ENCODE measurements at regions not wholly inside any gene's neighbourhood (a gene's known extent, or its start where the extent isn't known, plus 50 kb on each side); places are given as distances from the start of the nearest gene placed in this dataset.
A peak's percentile ranks its signal among the peaks of the same experiment; 100 is the strongest.

- DNase-seq (ENCODE audit: low spot score) = no peak
These were observed 57.3 kb downstream of the EVX1 start for GRCh38 chr7:27299861-27300260.

- DNase-seq (ENCODE audit: low spot score) = peak; percentile 16
These were observed 57.8 kb downstream of the EVX1 start for GRCh38 chr7:27300421-27300820.

- no peak for DNase-seq (ENCODE audit: low spot score)
These were observed 60.0 kb downstream of the EVX1 start for GRCh38 chr7:27302590-27302989.

GRCh38 chr7:27303026-27303425 is 60.4 kb downstream of the EVX1 start:
- peak; percentile 13 for DNase-seq (ENCODE audit: low spot score)

GRCh38 chr7:27305854-27306253 is 63.3 kb downstream of the EVX1 start:
- no peak for DNase-seq (ENCODE audit: low spot score)

- no peak for DNase-seq (ENCODE audit: low spot score)
These were observed 70.2 kb downstream of the EVX1 start for GRCh38 chr7:27312820-27313219.

GRCh38 chr7:27314111-27314510 is 71.5 kb downstream of the EVX1 start:
- DNase-seq (ENCODE audit: low spot score) = no peak

GRCh38 chr7:27315066-27315465 is 72.5 kb downstream of the EVX1 start:
- no peak for DNase-seq (ENCODE audit: low spot score)

- DNase-seq (ENCODE audit: low spot score) = peak; percentile 22
These were observed 73.7 kb downstream of the EVX1 start for GRCh38 chr7:27316311-27316710.

GRCh38 chr7:27324246-27324645 is 81.6 kb downstream of the EVX1 start:
- DNase-seq (ENCODE audit: low spot score) = no peak

- peak; percentile 18 for DNase-seq (ENCODE audit: low spot score)
These were observed 87.3 kb downstream of the EVX1 start for GRCh38 chr7:27329909-27330308.

- no peak for DNase-seq (ENCODE audit: low spot score)
These were observed 96.9 kb downstream of the EVX1 start for GRCh38 chr7:27339478-27339877.

- DNase-seq (ENCODE audit: low spot score) = no peak
These were observed 101.9 kb downstream of the EVX1 start for GRCh38 chr7:27344471-27344870.

- DNase-seq (ENCODE audit: low spot score) = no peak
These were observed 102.7 kb downstream of the EVX1 start for GRCh38 chr7:27345164-27345887.

GRCh38 chr7:27345997-27346396 is 103.4 kb downstream of the EVX1 start:
- no peak for DNase-seq (ENCODE audit: low spot score)

- DNase-seq (ENCODE audit: low spot score) = peak; percentile 83
These were observed 104.1 kb downstream of the EVX1 start for GRCh38 chr7:27346531-27347275.

GRCh38 chr7:27347276-27347640 is 104.7 kb downstream of the EVX1 start:
- no peak for DNase-seq (ENCODE audit: low spot score)

GRCh38 chr7:27349621-27350020 is 107.0 kb downstream of the EVX1 start:
- no peak for DNase-seq (ENCODE audit: low spot score)

GRCh38 chr7:27351137-27351536 is 108.5 kb downstream of the EVX1 start:
- DNase-seq (ENCODE audit: low spot score) = no peak

GRCh38 chr7:27351786-27352185 is 109.2 kb downstream of the EVX1 start:
- DNase-seq (ENCODE audit: low spot score) = no peak

- no peak for DNase-seq (ENCODE audit: low spot score)
These were observed 116.9 kb downstream of the EVX1 start for GRCh38 chr7:27359181-27360125.

- DNase-seq (ENCODE audit: low spot score) = no peak
These were observed 118.9 kb downstream of the EVX1 start for GRCh38 chr7:27361522-27361921.

GRCh38 chr7:27362026-27362425 is 119.4 kb downstream of the EVX1 start:
- no peak for DNase-seq (ENCODE audit: low spot score)
